DMS 273 treated with DMSO at 0.1 percent for 48 hours (cell line): ENCODE measurements at regions not wholly inside any gene's neighbourhood (a gene's known extent, or its start where the extent isn't known, plus 50 kb on each side); places are given as distances from the start of the nearest gene placed in this dataset.

Experiments used
- DNase-seq: peaks from one replicate; lab custom pipeline; 2025; lab: John Stamatoyannopoulos, UW

DNA sequence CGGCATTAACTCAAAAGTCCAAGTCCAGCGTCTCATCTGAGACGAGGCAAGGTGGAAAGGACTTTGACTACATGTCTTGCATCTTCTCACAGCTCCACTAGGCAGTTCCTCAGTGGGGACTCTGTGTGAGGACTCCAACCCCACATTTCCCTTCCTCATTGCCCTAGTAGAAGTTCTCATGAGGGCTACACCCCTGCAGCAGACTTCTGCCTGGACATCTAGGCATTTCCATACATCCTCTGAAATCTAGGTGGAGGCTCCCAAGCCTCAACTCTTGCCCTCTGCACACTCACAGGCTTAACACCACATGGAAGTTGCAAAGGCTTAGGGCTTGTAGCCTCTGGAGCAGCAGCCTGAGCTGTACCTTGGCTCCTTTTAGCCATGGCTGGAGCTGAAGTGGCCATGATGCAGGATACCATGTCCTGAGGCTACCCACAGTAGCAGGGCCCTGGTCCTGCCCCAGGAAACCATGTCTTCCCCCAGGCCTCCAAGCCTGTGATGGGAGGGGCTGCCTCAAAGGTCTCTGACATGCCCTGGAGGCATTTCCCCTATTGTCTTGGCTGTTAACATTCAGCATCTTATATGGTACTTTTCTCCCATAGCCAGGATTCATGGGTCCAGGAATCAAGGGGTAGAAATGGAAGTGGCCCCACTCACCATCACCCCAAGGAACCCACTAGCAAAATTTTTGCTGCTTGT lies 194.6 kb upstream of the KCNG1 start:
- DNase-seq, result no peak

DNA sequence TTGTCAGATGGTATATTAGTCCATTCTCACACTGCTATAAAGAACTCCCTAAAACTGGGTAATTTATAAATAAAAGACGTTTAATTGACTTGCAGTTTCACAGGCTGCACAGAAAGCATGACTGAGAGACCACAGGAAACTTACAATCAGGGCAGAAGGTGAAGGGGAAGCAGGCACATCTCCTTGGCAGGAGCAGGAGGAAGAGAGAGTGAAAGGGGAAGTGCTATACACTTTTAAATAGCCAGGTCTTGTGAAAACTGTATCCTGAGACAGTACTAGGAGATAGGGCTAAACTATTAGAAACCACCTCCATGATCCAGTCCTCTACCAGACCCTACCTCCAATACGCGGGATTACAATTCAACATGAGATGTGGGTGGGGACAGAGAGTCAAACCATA lies 193.9 kb upstream of the KCNG1 start:
- no peak for DNase-seq

DNA sequence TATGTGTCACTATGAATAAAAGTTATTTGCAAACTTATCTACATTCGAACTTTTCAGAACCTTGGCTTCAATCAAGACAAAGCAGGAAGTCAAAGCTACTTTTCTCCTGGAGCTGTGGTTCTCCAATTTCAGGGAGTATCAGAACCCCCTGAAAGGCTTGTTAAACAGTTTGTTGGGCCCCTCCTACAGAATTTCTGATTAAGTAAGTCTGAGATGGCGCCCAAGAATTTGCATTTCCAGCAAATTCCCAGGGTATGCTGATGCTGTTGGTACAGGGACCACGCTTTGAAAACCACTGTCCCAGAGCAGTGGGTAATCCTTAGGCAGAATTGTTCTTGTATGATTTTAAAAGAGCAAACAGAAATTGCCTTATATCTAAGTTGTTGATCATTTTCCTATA lies 189.9 kb upstream of the KCNG1 start:
- no peak for DNase-seq

DNA sequence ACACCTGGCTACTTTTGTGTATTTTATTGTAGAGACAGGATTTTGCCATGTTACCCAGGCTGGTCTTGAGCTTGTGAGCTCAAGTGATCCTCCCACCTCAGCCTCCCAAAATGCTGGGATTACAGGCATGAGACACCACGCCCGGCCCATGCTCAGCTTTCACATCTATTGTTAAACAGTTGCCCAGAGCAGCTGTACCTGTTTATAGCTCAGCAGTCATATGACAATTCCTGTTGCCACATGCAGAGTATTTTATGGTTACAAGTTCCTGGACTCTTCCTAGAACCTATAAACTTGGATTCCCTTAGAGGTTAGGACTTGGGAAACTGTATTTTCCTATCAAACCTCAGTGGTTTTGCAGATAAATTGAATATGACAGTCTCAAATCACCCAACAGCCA lies 188.3 kb upstream of the KCNG1 start:
- DNase-seq, result no peak

DNA sequence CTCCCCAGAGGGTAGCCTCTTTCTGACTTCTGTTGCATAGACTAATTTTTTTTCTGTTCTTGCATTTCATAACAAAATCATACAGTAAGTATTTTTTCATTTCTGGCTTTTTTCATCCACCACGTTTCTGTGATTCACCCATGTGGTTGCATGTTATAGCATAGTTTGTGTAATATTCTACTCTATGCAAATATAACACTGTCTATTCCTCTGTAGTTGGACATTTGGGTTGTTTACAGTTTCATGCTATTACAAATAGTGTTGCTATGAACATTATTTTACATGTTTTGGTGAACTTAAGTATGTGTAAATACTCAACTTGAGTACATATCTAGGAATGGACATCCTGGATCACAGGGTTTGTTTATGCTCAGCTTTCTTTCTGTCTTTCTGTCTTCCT lies 187.2 kb upstream of the KCNG1 start:
- no peak for DNase-seq

DNA sequence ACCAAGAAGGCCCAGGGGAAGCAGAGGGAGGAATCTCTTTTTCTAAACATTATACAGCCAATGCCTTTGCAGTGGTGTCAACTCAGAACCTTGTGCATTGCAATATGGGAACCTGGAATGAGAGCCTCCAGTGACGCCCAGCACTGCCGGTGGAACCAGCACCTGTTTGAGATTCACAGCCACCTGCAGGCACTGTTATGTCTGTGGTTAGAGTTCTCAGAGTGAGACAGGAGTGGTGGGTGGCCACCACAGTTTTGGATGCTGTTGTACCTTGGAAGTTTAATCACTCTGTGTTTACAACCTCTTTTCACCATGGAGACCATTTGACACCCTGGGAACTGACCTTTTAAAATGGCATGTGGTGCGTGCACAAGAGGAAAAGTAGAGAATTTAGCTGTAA lies 185.3 kb upstream of the KCNG1 start:
- no peak for DNase-seq

DNA sequence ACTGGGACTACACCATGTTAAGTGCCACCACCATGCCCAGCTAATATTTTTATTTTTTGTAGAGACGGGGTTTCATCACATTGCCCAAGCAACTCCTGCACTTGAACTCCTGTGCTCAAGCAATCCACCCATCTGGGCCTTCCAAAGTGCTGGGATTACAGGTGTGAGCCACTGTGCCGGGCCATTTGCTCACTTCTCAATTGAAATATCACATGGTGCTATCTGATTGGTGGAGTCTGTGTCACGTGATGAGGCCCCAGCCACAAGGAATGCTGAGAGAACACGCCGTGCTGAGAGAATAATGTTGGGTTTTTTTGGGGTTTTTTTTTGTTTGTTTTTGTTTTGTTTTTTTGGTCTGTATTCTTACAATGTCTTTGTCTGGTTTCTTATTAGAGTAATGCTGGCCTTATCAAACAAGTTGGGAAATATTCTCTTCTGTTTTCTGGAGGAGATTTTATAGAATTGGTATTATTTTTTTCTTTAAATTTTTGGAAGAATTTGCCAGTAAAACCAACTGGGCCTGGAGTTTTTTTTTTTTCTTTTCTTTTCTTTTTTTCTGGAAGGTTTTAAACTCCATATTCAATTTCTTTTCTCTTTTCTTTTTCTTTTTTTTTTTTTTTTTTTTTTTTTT lies 183.2 kb upstream of the KCNG1 start:
- DNase-seq, result no peak

DNA sequence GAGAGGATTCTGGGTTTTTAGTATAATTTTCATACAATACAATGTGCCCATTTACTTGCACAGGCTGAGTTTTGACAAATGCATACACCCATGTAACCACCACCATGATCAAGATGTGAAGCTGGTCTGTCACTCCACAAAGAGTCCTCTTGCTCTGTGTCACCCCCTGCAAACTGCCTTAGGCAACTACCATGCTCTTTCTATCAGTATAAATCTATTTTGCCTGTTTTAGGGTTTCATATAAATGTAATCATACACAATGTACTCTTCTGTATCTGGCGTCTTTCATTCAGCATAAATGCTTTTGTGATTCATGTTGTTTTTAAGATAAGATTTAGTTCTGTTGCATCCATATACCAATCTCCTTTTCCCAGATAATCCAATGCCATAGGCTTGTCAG lies 181.9 kb upstream of the KCNG1 start:
- DNase-seq, result no peak

DNA sequence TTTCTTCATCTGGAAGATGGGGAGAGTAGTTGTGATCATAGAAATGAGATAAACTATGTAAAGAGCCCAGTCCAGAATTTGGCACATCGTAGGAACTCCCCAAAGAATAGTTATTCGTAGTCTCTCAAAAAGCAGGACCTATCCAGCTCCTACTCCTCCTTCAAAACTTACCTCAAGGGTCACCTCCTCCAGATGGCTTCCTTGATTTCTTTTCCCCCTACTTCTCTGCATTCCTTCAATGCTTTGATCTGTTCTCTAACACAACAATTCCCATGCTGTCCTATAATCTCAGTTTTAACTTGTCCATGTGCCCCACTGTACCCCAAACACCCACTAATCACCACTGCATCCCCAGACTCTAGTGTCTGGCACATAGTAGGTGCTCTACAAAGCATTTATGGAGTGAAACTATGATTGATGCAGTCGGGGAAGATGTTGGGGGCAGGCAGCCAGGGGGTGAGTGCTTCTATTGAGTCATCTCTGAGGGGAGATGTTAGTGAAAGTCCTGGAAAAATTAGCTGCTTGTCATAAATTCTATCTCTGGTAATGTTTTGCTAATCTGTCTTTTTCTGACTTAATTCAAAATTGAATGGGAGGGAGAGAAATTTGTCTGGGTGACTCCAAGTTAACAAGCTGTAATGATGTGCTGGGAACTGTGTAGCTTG lies 181.3 kb upstream of the KCNG1 start:
- no peak for DNase-seq

DNA sequence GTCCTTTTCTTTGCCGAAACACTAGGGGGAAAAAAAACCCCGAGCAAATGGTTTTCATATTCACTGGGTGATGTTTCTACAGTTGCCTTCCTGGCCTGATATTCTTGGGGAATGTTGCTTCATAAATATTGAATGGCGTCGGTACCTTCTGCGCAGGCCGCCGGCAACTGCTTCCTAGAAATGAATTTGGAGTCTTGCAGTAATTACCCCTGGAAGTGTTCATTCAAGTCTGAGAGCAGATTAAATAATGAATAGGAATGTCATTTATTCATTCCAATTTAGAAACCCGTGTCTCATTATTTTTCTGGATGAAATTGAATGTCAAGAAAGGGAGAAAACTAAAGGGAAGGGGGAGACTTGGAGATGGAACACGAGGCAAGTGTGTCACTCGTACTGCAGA lies 179.4 kb upstream of the KCNG1 start:
- no peak for DNase-seq

DNA sequence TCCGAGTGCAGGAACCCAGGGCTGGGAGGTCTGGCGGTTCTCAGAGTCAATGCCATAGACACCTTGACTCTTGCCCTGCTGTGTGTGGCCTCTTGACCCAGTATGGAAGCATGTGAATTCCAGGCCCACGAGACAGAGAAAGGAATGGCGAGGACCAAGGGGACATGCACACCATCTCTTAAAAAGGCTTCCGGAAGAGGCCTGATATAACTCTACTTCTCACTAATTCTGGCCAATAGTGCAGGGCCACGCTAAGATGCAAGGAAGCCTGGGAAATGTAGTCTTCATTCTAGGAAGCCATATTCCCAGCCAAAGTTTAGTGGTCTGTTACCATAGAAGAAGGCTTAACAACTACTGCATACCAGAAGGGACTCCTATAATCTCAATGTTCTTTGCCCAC lies 177.0 kb upstream of the KCNG1 start:
- DNase-seq, result no peak

DNA sequence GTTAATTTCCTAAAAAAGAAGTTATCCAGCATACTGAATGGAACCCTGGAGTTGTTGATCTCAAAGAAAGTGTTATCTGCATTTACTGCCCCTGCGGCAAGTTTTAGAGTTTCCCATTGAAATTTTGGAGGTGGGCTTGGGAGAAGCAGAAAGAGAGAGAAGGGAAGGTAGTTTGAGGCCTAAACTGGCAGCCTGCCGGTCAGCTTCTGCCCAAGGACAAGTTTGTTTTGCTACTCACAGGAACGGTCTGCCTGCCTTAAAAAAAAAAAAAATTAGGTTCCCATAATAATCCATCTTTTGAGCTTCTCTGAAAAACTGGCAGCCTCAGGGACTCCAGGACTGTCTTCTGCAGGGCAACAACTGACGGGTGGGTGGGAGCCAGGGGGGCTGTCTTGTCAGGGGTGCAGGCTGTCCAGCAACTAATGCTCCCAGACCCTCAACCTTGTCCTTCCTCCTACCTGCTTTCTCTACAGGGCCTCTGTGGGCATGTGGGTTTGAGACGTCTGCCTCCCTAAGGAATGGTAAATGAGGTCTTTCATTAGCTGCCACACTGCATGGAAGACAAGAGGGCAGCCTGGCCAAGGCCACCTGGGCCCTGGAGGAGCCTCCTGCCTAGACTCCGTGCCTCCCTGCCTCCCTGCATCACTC lies 176.1 kb upstream of the KCNG1 start:
- no peak for DNase-seq

DNA sequence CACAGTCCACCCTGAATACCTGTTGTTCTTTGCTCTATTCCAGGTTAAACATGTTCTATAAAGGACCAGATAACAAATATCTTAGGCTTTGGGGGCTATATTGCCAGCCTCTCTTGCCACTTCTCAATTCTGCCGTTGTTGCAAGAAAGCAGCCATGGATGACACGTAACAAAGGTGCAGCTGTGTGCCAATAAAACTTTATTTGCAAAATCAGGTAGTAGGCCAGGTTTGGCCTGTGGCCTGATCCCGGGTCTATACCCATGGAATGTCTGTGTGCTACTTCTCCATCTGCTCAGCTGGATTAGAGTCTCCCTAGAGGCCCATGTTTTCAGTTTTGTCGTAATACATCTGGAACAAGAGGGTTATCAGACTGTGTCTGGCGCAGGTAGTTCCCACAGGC lies 175.3 kb upstream of the KCNG1 start:
- DNase-seq, result no peak

DNA sequence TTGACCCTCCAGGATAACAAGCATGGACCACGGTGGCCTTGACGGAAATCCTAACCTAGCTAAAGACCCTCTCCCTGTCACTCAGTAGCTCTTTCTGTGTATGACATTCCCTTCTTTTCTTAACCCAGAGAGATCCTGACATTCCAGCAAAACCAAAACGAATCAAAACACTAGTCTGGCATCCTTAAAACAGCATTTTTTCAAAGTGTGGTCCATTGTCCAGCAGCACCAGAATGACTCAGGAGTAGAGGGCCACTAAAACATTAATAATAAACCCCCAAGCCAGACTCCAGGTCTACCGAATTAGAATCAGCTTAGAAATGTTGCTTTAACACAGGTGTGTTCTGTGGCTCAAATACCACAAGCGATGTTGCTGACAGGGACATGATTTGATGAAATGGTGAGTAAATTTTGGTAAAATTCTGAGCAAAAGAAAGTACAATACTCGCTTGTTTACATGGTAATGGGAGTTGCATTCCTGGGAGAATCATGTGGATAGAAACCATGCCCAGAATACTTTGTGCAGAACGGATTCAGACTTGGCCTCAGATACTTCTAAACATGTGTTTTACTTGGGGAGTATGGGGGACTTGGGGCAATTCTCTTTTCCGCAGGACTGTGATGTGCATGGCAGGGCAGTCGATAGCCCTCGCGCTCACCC lies 174.2 kb upstream of the KCNG1 start:
- DNase-seq, result no peak

DNA sequence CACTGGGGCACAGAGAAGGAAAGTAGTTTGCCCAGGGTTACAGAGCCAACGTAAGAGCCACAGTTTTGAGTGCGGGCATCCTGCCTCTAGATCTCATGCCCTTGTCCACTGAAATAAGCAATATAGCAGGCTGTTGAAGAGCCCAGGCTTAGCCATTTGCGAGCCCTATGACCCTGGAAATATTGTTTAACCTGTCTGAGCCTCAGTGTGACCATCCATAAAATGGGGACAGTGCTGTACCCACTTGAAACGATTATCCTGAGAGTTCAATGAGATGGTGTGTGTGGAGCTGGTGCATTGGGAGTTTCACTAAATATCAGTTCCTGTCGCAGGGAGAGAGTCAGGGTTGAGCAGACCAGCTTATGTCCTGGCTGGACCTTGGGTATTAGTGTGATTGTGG lies 173.1 kb upstream of the KCNG1 start:
- DNase-seq, result no peak

DNA sequence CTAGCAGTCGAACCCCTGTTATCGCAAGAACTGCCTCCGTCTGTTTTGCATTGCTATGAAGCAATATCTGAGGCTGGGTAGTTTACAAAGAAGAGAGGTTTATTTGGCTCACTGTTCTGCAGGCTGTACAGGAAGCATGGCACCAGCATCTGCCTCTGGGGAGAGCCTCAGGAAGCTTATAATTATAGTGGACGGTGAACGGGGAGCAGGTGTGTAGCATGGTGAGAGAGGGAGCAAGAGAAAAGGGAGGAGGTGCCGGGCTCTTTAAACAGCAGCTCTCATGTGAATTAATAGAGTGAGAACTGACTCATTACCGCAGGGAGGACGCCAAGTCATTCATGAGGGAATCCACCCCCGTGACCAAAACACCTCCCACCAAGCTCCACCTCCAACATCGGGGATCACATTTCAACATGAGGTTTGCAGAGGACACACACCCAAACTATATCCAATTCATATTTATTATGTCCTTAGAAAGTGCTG lies 172.6 kb upstream of the KCNG1 start:
- DNase-seq, result no peak

DNA sequence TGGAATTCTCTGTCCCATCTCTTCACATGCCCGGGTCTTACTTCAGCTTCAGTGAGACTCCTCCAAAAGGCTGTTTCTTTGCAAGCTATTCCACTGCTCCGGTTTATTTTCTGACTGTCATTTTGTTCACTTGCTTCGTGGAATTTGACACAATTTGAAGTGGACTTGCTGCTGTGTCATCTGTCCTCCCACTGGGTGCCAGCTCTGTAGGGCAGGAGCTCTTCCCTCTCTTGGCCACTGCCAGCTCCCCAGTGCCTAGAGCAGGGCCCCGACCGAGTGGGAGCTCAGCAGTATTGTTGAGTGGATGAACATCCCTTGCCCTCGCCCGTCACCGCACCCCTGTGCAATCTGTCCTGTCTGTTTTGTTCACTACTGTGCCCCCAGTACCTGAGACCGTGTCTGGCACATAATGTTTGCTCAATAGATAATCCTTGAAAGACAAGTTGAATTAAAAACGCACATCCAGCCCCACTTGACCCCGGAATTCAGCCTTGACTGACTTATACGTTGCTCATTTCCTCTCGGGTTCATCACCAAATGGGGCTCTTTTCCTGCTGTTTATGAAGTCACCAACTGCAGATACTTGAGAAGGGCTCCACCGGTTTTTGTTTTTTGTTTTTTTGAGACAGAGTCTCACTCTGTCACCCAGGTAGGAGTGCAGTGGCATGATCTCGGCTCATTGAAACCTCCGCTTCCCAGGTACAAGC lies 170.3 kb upstream of the KCNG1 start:
- DNase-seq, result no peak

DNA sequence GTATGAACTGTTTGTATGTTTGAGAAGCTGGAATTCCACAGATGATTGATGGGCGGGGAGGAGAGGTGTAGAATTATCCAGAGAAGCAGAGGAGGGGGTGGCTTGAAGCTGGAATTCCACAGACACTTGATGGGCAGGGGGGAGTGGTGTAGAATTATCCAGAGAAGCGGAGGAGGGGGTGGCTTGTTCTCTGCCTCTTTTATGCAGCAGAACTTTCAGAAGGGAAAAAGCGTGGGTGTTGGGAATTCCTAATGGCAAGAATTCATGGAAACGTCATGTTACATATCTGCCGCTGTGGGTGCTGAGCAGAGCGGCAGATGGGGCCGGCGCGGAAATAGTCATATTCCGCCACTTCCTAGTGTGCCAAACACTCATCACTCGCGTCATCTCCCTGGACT lies 167.9 kb upstream of the KCNG1 start:
- no peak for DNase-seq

DNA sequence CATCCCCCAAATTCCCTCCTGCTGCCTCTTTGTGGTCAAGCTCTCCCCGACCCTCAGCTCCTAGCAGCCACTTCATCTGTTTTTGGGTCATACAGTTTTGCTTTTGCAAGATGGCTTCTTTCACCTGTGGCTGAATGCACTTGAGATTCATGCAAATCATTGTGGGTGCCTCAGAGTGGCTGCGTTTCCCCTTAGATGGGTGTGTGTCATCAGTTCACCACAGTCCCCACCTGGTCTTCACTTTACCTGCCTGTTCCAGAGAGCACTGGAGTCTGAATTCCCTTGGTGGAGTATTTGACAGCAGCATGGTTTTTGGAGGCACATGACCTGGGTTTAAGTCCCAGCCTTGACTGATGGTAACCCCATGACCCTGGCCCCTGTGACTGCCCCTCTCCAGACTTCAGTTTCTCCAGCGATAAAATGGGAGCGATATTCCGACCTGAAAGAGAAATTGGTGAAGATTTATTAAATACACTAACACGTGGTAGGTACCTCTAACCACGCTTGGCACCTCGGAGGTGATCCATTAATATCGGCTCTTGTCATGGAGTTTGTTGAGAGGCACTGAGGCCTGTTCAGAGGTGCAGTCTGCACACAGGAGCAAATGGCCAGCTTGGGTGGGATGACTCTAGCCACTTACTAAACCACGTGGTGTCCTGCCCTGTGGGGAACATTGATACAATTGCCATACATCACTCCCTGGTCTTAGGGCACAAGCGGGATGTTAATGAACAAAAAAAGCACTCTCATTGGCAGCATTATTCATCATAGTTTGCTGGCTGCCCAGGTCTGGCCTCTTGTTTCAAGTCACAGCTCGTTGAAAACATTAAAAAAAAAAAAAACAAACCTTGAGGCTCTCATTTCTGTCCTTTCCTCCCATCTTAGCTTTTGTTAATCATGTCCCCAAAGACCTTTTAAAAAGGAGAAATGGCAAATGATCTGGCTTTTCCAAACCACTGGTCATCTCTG lies 167.2 kb upstream of the KCNG1 start:
- no peak for DNase-seq

DNA sequence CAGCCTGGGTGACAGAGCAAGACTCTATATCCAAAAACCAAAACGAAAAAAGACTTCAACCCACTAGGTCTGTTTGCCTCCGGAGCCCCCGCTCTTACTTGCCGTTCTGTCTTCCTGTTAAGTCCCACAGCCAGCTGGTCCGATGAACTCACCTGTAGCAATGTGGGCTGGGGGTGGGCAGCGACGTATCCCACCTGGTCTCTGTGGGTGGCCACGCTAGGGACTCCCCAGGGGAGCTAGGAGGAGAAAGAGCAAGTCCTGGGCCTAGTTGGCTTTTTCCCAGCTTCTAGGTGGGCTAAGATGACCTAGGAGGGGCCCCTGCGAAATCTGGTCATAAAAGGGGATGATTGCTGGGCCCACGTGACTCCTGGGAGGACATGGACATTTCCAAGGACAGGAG lies 166.0 kb upstream of the KCNG1 start:
- DNase-seq, result no peak

DNA sequence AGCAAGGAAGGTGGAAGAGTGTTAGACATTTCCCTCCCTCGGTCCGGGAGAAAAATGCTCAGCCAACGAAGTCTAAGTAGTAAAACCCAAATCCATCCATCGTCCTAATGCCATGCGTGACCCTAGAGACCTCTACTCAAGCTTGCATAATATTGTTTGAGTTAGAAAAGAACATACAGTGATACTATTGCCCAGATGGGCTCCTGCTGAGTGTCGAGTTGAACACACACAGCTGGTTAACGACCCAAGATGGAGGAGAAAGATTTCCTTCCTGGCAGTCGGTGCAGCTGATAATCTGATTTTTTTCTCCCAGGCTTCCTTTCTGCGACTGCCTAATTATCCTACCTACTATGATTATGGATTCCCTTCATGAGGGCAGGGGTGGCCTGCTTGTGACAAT lies 164.4 kb upstream of the KCNG1 start:
- no peak for DNase-seq
